SK-N-SH (cell line): ENCODE measurements at regions not wholly inside any gene's neighbourhood (a gene's known extent, or its start where the extent isn't known, plus 50 kb on each side); places are given as distances from the start of the nearest gene placed in this dataset.

Source experiments
- CHD2 ChIP-seq: fragments of 150-350 bp; IDR thresholded peaks from 2 replicates; pipeline ENCODE4 v1.6.1; 2018; ENCODE audit warnings: low read length; ENCODE audit not compliant: partially characterized antibody
- EP300 ChIP-seq, 2 experiments: IDR thresholded peaks; 2 replicates each; pipeline versions ENCODE4 v1.4.0 to v1.6.1; 2012; ENCODE audit warnings: borderline replicate concordance in 1 of 2, low read depth in 1 of 2, low read length in 1 of 2
- EZH2phosphoT487 ChIP-seq: fragments of 200-600 bp; sonication (generic); IDR thresholded peaks from 2 replicates; pipeline ENCODE4 v1.6.1; 2017; ENCODE audit warnings: low read depth, mixed run types, mild to moderate bottlenecking, antibody characterized with exemption, moderate library complexity, borderline replicate concordance
- JUND ChIP-seq: IDR thresholded peaks from 2 replicates; pipeline ENCODE4 v1.4.0; 2012
- NRF1 ChIP-seq: IDR thresholded peaks from 2 replicates; pipeline ENCODE4 v1.6.1; 2012; ENCODE audit warnings: low read depth, mild to moderate bottlenecking, low read length
- POLR2AphosphoS5 ChIP-seq: IDR thresholded peaks from 2 replicates; pipeline ENCODE4 v1.6.1; 2012; ENCODE audit warnings: low read depth, low read length
- RAD21 ChIP-seq: IDR thresholded peaks from 2 replicates; pipeline ENCODE4 v1.6.1; 2012; ENCODE audit warnings: mild to moderate bottlenecking, low read length
- RFX5 ChIP-seq: IDR thresholded peaks from 2 replicates; pipeline ENCODE4 v1.6.1; 2012; ENCODE audit warnings: mild to moderate bottlenecking, improper control_type of control experiment, low read length
- TCF12 ChIP-seq: IDR thresholded peaks from 2 replicates; pipeline ENCODE4 v1.4.0; 2012
- YY1 ChIP-seq: IDR thresholded peaks from 2 replicates; pipeline ENCODE4 v1.4.0; 2012; ENCODE audit warnings: low read depth, mild to moderate bottlenecking
- TF ChIP-seq, protein P1 (sequence below): IDR thresholded peaks from 2 replicates; pipeline ENCODE4 v1.4.0; 2012; ENCODE audit warnings: low read depth
- TF ChIP-seq, protein P2 (sequence below): fragments of 150-350 bp; IDR thresholded peaks from 2 replicates; pipeline ENCODE4 v1.6.1; 2017; ENCODE audit warnings: antibody characterized with exemption, low read length, low read depth, borderline replicate concordance
- TF ChIP-seq, protein P3 (sequence below): fragments of 200-600 bp; sonication (generic); IDR thresholded peaks from 2 replicates; pipeline ENCODE4 v1.6.1; 2017; ENCODE audit warnings: antibody characterized with exemption, mild to moderate bottlenecking, moderate library complexity
- TF ChIP-seq, protein P4 (sequence below): IDR thresholded peaks from 2 replicates; pipeline ENCODE4 v1.4.0; 2012; ENCODE audit warnings: low read depth, borderline replicate concordance

DNA sequence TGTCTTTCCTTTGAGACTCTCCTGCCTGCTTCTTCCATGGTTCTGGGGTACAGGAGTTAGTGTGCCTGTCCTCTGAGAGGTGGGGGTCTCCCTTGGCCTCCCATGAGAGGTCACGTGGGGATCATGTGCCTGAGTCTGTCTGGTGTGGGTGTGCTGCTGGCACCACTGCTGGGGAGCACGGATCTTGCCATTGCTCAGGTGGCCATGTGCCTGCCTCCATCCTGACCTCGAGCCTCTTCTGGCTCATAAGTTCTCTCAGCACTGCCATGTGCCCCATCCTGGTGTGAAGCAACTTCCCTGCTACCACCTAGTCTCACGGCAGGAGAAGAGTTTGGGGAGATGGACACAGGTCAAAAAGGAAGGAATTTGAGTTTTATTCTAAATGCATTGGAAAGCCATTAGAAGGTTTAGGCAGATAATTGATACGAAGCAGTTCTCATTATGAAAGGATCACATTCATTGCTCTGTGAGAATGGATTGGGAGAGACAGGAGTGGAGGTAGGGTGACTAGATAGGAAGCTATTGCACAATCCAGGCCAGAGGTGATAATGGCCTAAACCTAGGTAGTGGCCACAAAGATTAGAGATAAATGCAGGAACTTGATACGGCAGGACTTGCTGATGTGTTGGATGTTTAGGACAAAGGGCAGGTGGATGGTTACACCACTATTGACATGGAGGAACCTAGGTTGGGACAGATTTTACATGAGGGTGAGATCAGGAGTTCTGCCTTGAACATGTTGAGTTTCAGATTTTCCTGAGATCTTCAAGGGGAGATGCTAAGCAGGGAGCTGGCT is 173.0 kb upstream of the RORA start:
- TF ChIP-seq, protein P1, sequence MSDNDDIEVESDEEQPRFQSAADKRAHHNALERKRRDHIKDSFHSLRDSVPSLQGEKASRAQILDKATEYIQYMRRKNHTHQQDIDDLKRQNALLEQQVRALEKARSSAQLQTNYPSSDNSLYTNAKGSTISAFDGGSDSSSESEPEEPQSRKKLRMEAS: no peak
- TF ChIP-seq EP300 (IDR thresholded peaks at IDR 0.05; ENCODE audit: borderline replicate concordance in 1 of 2, low read depth in 1 of 2, low read length in 1 of 2) (no peak), TCF12 (no peak), RFX5 (no peak), YY1 (no peak), JUND (no peak), POLR2AphosphoS5 (no peak), CHD2 (no peak), RAD21 (no peak), NRF1 (no peak), EZH2phosphoT487 (no peak)
- TF ChIP-seq, protein P2, sequence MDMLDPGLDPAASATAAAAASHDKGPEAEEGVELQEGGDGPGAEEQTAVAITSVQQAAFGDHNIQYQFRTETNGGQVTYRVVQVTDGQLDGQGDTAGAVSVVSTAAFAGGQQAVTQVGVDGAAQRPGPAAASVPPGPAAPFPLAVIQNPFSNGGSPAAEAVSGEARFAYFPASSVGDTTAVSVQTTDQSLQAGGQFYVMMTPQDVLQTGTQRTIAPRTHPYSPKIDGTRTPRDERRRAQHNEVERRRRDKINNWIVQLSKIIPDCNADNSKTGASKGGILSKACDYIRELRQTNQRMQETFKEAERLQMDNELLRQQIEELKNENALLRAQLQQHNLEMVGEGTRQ: no peak
- TF ChIP-seq, protein P3, sequence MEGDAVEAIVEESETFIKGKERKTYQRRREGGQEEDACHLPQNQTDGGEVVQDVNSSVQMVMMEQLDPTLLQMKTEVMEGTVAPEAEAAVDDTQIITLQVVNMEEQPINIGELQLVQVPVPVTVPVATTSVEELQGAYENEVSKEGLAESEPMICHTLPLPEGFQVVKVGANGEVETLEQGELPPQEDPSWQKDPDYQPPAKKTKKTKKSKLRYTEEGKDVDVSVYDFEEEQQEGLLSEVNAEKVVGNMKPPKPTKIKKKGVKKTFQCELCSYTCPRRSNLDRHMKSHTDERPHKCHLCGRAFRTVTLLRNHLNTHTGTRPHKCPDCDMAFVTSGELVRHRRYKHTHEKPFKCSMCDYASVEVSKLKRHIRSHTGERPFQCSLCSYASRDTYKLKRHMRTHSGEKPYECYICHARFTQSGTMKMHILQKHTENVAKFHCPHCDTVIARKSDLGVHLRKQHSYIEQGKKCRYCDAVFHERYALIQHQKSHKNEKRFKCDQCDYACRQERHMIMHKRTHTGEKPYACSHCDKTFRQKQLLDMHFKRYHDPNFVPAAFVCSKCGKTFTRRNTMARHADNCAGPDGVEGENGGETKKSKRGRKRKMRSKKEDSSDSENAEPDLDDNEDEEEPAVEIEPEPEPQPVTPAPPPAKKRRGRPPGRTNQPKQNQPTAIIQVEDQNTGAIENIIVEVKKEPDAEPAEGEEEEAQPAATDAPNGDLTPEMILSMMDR: no peak
- TF ChIP-seq, protein P4, sequence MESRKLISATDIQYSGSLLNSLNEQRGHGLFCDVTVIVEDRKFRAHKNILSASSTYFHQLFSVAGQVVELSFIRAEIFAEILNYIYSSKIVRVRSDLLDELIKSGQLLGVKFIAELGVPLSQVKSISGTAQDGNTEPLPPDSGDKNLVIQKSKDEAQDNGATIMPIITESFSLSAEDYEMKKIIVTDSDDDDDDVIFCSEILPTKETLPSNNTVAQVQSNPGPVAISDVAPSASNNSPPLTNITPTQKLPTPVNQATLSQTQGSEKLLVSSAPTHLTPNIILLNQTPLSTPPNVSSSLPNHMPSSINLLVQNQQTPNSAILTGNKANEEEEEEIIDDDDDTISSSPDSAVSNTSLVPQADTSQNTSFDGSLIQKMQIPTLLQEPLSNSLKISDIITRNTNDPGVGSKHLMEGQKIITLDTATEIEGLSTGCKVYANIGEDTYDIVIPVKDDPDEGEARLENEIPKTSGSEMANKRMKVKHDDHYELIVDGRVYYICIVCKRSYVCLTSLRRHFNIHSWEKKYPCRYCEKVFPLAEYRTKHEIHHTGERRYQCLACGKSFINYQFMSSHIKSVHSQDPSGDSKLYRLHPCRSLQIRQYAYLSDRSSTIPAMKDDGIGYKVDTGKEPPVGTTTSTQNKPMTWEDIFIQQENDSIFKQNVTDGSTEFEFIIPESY: no peak
